ENCODE measurements at regions not wholly inside any gene's neighbourhood (a gene's known extent, or its start where the extent isn't known, plus 50 kb on each side); places are given as distances from the start of the nearest gene placed in this dataset.

- TF ChIP-seq CTCF (IDR thresholded peaks at IDR 0.05) (no peak), POLR2A (IDR thresholded peaks at IDR 0.05) (no peak)
Observed at GRCh38 chr3:78139166-78139565, 1099.3 kb downstream of the ROBO2 start.

All from Peyer's patch (tissue), 4 donors.